Ishikawa (cell line): ENCODE measurements at regions not wholly inside any gene's neighbourhood (a gene's known extent, or its start where the extent isn't known, plus 50 kb on each side); places are given as distances from the start of the nearest gene placed in this dataset.

Experiments used
- CEBPB ChIP-seq: IDR thresholded peaks from 2 replicates; pipeline ENCODE4 v1.6.1; 2012
- CREB1 ChIP-seq: IDR thresholded peaks from 2 replicates; pipeline ENCODE4 v1.6.1; 2012; ENCODE audit warnings: low read depth
- EGR1 ChIP-seq: IDR thresholded peaks from 2 replicates; pipeline ENCODE4 v1.6.1; 2012
- EP300 ChIP-seq: IDR thresholded peaks from 2 replicates; pipeline ENCODE4 v1.6.1; 2012; ENCODE audit warnings: borderline replicate concordance
- FOXM1 ChIP-seq: IDR thresholded peaks from 2 replicates; pipeline ENCODE4 v1.6.1; 2012; ENCODE audit warnings: low read depth, borderline replicate concordance
- NFIC ChIP-seq: IDR thresholded peaks from 2 replicates; pipeline ENCODE4 v1.6.1; 2012
- RAD21 ChIP-seq: IDR thresholded peaks from 2 replicates; pipeline ENCODE4 v1.6.1; 2012; ENCODE audit warnings: low read depth
- TAF1 ChIP-seq: IDR thresholded peaks from 2 replicates; pipeline ENCODE4 v1.6.1; 2012; ENCODE audit warnings: low read depth, mild to moderate bottlenecking
- TCF12 ChIP-seq: IDR thresholded peaks from 2 replicates; pipeline ENCODE4 v1.6.1; 2012; ENCODE audit warnings: low read depth
- TEAD4 ChIP-seq: IDR thresholded peaks from 2 replicates; pipeline ENCODE4 v1.6.1; 2012
- YY1 ChIP-seq: IDR thresholded peaks from 2 replicates; pipeline ENCODE4 v1.6.1; 2012; ENCODE audit warnings: low read depth
- ZBTB7A ChIP-seq: IDR thresholded peaks from 2 replicates; pipeline ENCODE4 v1.6.1; 2012; ENCODE audit warnings: low read depth
- TF ChIP-seq, protein P1 (sequence below): IDR thresholded peaks from 2 replicates; pipeline ENCODE4 v1.6.1; 2012
- TF ChIP-seq, protein P2 (sequence below): IDR thresholded peaks from 2 replicates; pipeline ENCODE4 v1.6.1; 2012; ENCODE audit warnings: low read depth, mild to moderate bottlenecking
- TF ChIP-seq, protein P3 (sequence below): IDR thresholded peaks from 2 replicates; pipeline ENCODE4 v1.6.1; 2012

DNA sequence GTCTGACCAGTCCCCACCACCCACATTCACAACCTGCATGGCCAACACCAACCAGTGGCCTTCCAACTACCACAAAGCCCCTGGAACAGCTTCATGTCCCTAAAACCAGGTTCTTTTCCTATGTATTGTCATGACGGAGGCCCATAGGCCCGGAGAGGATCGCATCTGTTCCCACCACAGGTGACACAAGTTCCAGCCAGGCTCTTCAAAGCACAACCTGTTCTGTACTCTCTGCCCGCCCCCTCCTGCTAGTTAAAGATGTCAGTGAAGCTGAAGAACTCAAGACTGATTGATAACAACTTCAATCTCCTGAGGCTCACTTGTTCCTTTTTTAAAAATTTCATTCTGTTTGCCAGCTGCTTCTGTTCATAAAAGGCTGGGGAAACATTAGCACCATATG, 121.1 kb upstream of the GUCY1A2 start:
- TF ChIP-seq TEAD4 (no peak), YY1 (no peak), CEBPB (no peak), CREB1 (no peak), EP300 (no peak), TCF12 (no peak), RAD21 (no peak), ZBTB7A (no peak), EGR1 (no peak), FOXM1 (no peak), TAF1 (no peak), NFIC (no peak)
- TF ChIP-seq, protein P1, sequence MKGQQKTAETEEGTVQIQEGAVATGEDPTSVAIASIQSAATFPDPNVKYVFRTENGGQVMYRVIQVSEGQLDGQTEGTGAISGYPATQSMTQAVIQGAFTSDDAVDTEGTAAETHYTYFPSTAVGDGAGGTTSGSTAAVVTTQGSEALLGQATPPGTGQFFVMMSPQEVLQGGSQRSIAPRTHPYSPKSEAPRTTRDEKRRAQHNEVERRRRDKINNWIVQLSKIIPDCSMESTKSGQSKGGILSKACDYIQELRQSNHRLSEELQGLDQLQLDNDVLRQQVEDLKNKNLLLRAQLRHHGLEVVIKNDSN = no peak
- TF ChIP-seq, protein P2, sequence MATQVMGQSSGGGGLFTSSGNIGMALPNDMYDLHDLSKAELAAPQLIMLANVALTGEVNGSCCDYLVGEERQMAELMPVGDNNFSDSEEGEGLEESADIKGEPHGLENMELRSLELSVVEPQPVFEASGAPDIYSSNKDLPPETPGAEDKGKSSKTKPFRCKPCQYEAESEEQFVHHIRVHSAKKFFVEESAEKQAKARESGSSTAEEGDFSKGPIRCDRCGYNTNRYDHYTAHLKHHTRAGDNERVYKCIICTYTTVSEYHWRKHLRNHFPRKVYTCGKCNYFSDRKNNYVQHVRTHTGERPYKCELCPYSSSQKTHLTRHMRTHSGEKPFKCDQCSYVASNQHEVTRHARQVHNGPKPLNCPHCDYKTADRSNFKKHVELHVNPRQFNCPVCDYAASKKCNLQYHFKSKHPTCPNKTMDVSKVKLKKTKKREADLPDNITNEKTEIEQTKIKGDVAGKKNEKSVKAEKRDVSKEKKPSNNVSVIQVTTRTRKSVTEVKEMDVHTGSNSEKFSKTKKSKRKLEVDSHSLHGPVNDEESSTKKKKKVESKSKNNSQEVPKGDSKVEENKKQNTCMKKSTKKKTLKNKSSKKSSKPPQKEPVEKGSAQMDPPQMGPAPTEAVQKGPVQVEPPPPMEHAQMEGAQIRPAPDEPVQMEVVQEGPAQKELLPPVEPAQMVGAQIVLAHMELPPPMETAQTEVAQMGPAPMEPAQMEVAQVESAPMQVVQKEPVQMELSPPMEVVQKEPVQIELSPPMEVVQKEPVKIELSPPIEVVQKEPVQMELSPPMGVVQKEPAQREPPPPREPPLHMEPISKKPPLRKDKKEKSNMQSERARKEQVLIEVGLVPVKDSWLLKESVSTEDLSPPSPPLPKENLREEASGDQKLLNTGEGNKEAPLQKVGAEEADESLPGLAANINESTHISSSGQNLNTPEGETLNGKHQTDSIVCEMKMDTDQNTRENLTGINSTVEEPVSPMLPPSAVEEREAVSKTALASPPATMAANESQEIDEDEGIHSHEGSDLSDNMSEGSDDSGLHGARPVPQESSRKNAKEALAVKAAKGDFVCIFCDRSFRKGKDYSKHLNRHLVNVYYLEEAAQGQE = no peak
- TF ChIP-seq, protein P3, sequence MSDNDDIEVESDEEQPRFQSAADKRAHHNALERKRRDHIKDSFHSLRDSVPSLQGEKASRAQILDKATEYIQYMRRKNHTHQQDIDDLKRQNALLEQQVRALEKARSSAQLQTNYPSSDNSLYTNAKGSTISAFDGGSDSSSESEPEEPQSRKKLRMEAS = no peak

DNA sequence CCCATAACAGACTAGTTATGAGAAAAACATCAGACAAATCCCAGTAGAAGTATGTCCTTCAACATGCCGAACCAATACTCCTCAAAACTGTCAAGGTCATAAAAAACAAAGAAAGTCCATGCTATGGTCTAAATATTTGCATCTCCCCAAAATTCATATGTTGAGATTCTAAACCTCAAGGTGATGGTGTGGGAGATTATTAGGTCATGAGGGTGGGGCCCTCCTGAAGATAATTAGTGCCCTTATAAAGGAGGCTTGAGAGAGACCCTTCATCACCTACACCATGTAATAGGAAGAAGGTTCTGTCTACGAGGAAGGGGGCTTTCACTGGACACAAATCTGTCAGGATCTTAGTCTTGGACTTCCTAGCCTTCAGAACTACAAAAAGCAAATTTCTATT, 118.6 kb upstream of the GUCY1A2 start:
- TF ChIP-seq FOXM1 (no peak), CREB1 (no peak), TEAD4 (no peak), EGR1 (no peak), CEBPB (no peak), TCF12 (no peak), NFIC (no peak), EP300 (no peak), ZBTB7A (no peak), YY1 (no peak), TAF1 (no peak), RAD21 (no peak)
- TF ChIP-seq, protein P1 = no peak
- TF ChIP-seq, protein P2 = no peak
- TF ChIP-seq, protein P3 = no peak

DNA sequence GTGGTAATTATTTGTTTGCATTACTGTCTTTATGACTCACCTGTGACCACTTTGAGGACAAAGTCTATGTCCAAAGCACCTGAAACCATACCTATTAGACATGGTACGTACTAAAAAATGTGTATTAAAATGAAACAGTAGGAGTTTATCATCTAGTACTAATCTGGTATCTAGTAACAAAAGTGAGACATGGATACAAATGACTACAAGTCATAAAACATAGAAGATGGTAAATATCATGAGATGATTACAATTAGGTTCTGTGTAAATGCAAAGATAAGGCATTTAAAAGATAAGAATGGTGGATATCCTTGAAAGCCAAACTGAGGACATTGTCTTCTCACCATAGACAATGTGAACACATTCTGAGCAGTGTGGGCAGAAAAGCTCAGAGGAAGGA, 113.5 kb upstream of the GUCY1A2 start:
- TF ChIP-seq ZBTB7A (no peak), FOXM1 (no peak), RAD21 (no peak), YY1 (no peak), EGR1 (no peak), TCF12 (no peak), TEAD4 (no peak), TAF1 (no peak), CEBPB (no peak), EP300 (no peak), NFIC (no peak), CREB1 (no peak)
- TF ChIP-seq, protein P2 = no peak
- TF ChIP-seq, protein P1 = no peak
- TF ChIP-seq, protein P3 = no peak

DNA sequence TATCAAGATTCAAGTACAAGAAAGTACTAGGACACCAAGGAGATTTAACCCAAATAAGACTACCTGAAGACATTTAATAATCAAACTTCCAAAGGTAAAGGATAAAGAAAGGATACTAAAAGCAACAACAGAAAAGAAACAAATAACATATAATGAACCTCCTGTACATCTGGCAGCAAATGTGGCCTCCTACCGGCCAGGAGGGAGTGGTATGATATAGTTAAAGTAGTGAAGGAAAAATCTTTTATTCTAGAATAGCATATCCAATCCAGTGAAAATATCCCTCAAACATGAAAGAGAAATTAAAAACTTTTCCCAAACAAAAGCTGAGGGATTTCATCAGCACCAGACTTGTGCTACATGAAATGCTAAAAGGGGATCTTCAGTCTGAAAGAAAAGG, 104.7 kb upstream of the GUCY1A2 start:
- TF ChIP-seq RAD21 (no peak), TEAD4 (no peak), YY1 (no peak)
- TF ChIP-seq, protein P3 = no peak
